ENCODE measurements at regions not wholly inside any gene's neighbourhood (a gene's known extent, or its start where the extent isn't known, plus 50 kb on each side); places are given as distances from the start of the nearest gene placed in this dataset.

GRCh38 chr14:66074537-66074936, 411.6 kb upstream of the CCDC196 start:
- no peak for FAIRE-seq

- no peak for FAIRE-seq
These were observed 410.0 kb upstream of the CCDC196 start for GRCh38 chr14:66076176-66076575.

- FAIRE-seq: no peak
These were observed 408.2 kb upstream of the CCDC196 start for GRCh38 chr14:66078006-66078405.

- FAIRE-seq: no peak
These were observed 404.4 kb upstream of the CCDC196 start for GRCh38 chr14:66081594-66082376.

GRCh38 chr14:66085224-66085623, 400.9 kb upstream of the CCDC196 start:
- FAIRE-seq: no peak

- FAIRE-seq: no peak
These were observed 400.5 kb upstream of the CCDC196 start for GRCh38 chr14:66085665-66086064.

GRCh38 chr14:66087231-66087630, 398.9 kb upstream of the CCDC196 start:
- no peak for FAIRE-seq

GRCh38 chr14:66088656-66089055, 397.5 kb upstream of the CCDC196 start:
- no peak for FAIRE-seq

GRCh38 chr14:66092206-66092605, 394.0 kb upstream of the CCDC196 start:
- FAIRE-seq: no peak

GRCh38 chr14:66092748-66093147, 393.4 kb upstream of the CCDC196 start:
- no peak for FAIRE-seq

GRCh38 chr14:66094001-66094727, 392.0 kb upstream of the CCDC196 start:
- FAIRE-seq: no peak

GRCh38 chr14:66099451-66099850, 386.7 kb upstream of the CCDC196 start:
- no peak for FAIRE-seq

- FAIRE-seq: no peak
These were observed 386.2 kb upstream of the CCDC196 start for GRCh38 chr14:66099931-66100330.

- no peak for FAIRE-seq
These were observed 384.5 kb upstream of the CCDC196 start for GRCh38 chr14:66101662-66102061.

GRCh38 chr14:66104486-66104885, 381.7 kb upstream of the CCDC196 start:
- no peak for FAIRE-seq

- FAIRE-seq: no peak
These were observed 380.4 kb upstream of the CCDC196 start for GRCh38 chr14:66105815-66106214.

GRCh38 chr14:66109426-66109825, 376.7 kb upstream of the CCDC196 start:
- no peak for FAIRE-seq

- no peak for FAIRE-seq
These were observed 374.3 kb upstream of the CCDC196 start for GRCh38 chr14:66111891-66112290.

- FAIRE-seq: no peak
These were observed 372.1 kb upstream of the CCDC196 start for GRCh38 chr14:66114071-66114470.

- FAIRE-seq: no peak
These were observed 370.2 kb upstream of the CCDC196 start for GRCh38 chr14:66115740-66116502.

- FAIRE-seq: no peak
These were observed 369.4 kb upstream of the CCDC196 start for GRCh38 chr14:66116732-66117131.

- no peak for FAIRE-seq
These were observed 368.6 kb upstream of the CCDC196 start for GRCh38 chr14:66117600-66117999.

GRCh38 chr14:66119606-66120231, 366.5 kb upstream of the CCDC196 start:
- no peak for FAIRE-seq

Measured in endometrium (tissue), 2 donors.